Astrocyte (in vitro differentiated cells and primary cell): ENCODE measurements at regions not wholly inside any gene's neighbourhood (a gene's known extent, or its start where the extent isn't known, plus 50 kb on each side); places are given as distances from the start of the nearest gene placed in this dataset.

ENCODE experiments used
- DNase-seq: peaks from one replicate; pipeline ENCODE4 v3.0.0-alpha.2; 2010; ENCODE audit warnings: low read depth
- FAIRE-seq: peaks from 2 replicates; lab custom pipeline; 2011; peaks lifted over from hg19 to GRCh38; lab: Jason Lieb, UNC
- H2AFZ ChIP-seq: 2 replicates; pipeline ENCODE4 v1.6.0; 2012; ENCODE audit warnings: low read depth, low read length, inconsistent platforms
- H3K27ac ChIP-seq: 2 replicates; pipeline ENCODE4 v1.5.1; 2011; ENCODE audit warnings: low read depth, low read length, inconsistent platforms
- H3K27me3 ChIP-seq: 2 replicates; pipeline ENCODE4 v1.6.0; 2011; ENCODE audit warnings: low read length, inconsistent platforms; ENCODE audit not compliant: insufficient read depth
- H3K36me3 ChIP-seq: 2 replicates; pipeline ENCODE4 v1.5.1; 2011; ENCODE audit warnings: low read length, inconsistent platforms; ENCODE audit not compliant: insufficient read depth
- H3K4me1 ChIP-seq: 2 replicates; pipeline ENCODE4 v1.5.1; 2011; ENCODE audit warnings: low read length, inconsistent platforms; ENCODE audit not compliant: insufficient read depth
- H3K4me2 ChIP-seq: 2 replicates; pipeline ENCODE4 v1.6.0; 2012; ENCODE audit warnings: low read length, inconsistent platforms
- H3K4me3 ChIP-seq: 2 replicates; pipeline ENCODE4 v1.5.1; 2011; ENCODE audit warnings: low read depth, mild to moderate bottlenecking, low read length, inconsistent platforms; ENCODE audit not compliant: insufficient read depth
- H3K79me2 ChIP-seq: 2 replicates; pipeline ENCODE4 v1.6.0; 2012; ENCODE audit warnings: mild to moderate bottlenecking, low read length, inconsistent platforms; ENCODE audit not compliant: insufficient read depth
- H3K9ac ChIP-seq: 2 replicates; pipeline ENCODE4 v1.6.0; 2012; ENCODE audit warnings: mild to moderate bottlenecking, low read length, inconsistent platforms
- H3K9me3 ChIP-seq: 2 replicates; pipeline ENCODE4 v1.5.1; 2012; ENCODE audit warnings: low read depth, mild to moderate bottlenecking, low read length, inconsistent platforms; ENCODE audit not compliant: insufficient read depth
- H4K20me1 ChIP-seq: 2 replicates; pipeline ENCODE4 v1.6.0; 2012; ENCODE audit warnings: low read length, inconsistent platforms; ENCODE audit not compliant: insufficient read depth
- H3K27ac Mint-ChIP-seq: one replicate; pipeline ENCODE4 v1.8.0; 2021; ENCODE audit warnings: mild to moderate bottlenecking, mixed read lengths; ENCODE audit not compliant: unreplicated experiment
- H3K27me3 Mint-ChIP-seq: one replicate; pipeline ENCODE4 v1.8.0; 2021; ENCODE audit warnings: low read depth, mixed read lengths; ENCODE audit not compliant: unreplicated experiment
- H3K36me3 Mint-ChIP-seq: one replicate; pipeline ENCODE4 v1.8.0; 2021; ENCODE audit warnings: low read depth, mixed read lengths; ENCODE audit not compliant: unreplicated experiment
- H3K4me1 Mint-ChIP-seq: one replicate; pipeline ENCODE4 v1.8.0; 2021; ENCODE audit warnings: low read depth, mixed read lengths; ENCODE audit not compliant: unreplicated experiment
- H3K4me3 Mint-ChIP-seq: one replicate; pipeline ENCODE4 v1.8.0; 2021; ENCODE audit warnings: mild to moderate bottlenecking, moderate library complexity, mixed read lengths; ENCODE audit not compliant: unreplicated experiment
- H3K9me3 Mint-ChIP-seq: one replicate; pipeline ENCODE4 v1.8.0; 2021; ENCODE audit warnings: mild to moderate bottlenecking, mixed read lengths; ENCODE audit not compliant: unreplicated experiment
- CTCF ChIP-seq: IDR thresholded peaks from 2 replicates; pipeline ENCODE4 v1.5.1; 2011; ENCODE audit warnings: low read depth, mild to moderate bottlenecking, inconsistent platforms, low read length, moderate library complexity; ENCODE audit not compliant: insufficient read depth
- EZH2 ChIP-seq: IDR thresholded peaks from 2 replicates; pipeline ENCODE4 v1.6.1; 2012; ENCODE audit warnings: mild to moderate bottlenecking, low read length, inconsistent platforms; ENCODE audit not compliant: insufficient read depth

GRCh38 chr14:84575681-84576080 is 954.3 kb upstream of the FLRT2 start:
- Histone ChIP-seq H3K79me2 (no peaks in the 10 kb centered on the region), H3K4me3 (no peak overlapping the region), H3K4me2 (no peak overlapping the region), H3K4me1 (no peaks in the 10 kb centered on the region), H3K9me3 (no peaks in the 10 kb centered on the region), H4K20me1 (no peaks in the 10 kb centered on the region), H3K9ac (no peak overlapping the region), H3K27ac (no peak overlapping the region), H3K27me3 (no peaks in the 10 kb centered on the region), H2AFZ (no peak overlapping the region), H3K36me3 (no peaks in the 10 kb centered on the region)
- TF ChIP-seq EZH2: no peak
- TF ChIP-seq CTCF: no peak
- no peak for FAIRE-seq
- Mint-ChIP-seq H3K9me3 (no peaks in the 10 kb centered on the region), H3K27me3 (no peaks in the 10 kb centered on the region), H3K36me3 (no peaks in the 10 kb centered on the region), H3K27ac (no peak overlapping the region), H3K4me1 (no peaks in the 10 kb centered on the region), H3K4me3 (no peak overlapping the region)
- DNase-seq: no peak

- no peak for TF ChIP-seq EZH2
- no peak for TF ChIP-seq CTCF
- no peaks in the 10 kb centered on the region for H4K20me1 ChIP-seq
- no peaks in the 10 kb centered on the region for H3K4me1 ChIP-seq
- Mint-ChIP-seq H3K4me1 (no peaks in the 10 kb centered on the region), H3K4me3 (no peak overlapping the region), H3K36me3 (no peaks in the 10 kb centered on the region), H3K27ac (no peak overlapping the region), H3K9me3 (no peaks in the 10 kb centered on the region), H3K27me3 (no peaks in the 10 kb centered on the region)
- no peak overlapping the region for H3K9ac ChIP-seq
- no peak overlapping the region for H3K4me2 ChIP-seq
- H3K36me3 ChIP-seq: no peaks in the 10 kb centered on the region
- FAIRE-seq (no peak), DNase-seq (no peak)
- H3K4me3 ChIP-seq: no peak overlapping the region
- H3K27me3 ChIP-seq: no peaks in the 10 kb centered on the region
- no peak overlapping the region for H3K27ac ChIP-seq
- no peaks in the 10 kb centered on the region for H3K9me3 ChIP-seq
- no peaks in the 10 kb centered on the region for H3K79me2 ChIP-seq
- H2AFZ ChIP-seq: no peak overlapping the region
These were observed 950.7 kb upstream of the FLRT2 start for GRCh38 chr14:84579292-84579691.

- H3K9ac ChIP-seq: no peak overlapping the region
- FAIRE-seq: no peak
- H2AFZ ChIP-seq: no peak overlapping the region
- H3K36me3 Mint-ChIP-seq: no peaks in the 10 kb centered on the region
- H3K27ac ChIP-seq: no peak overlapping the region
- no peaks in the 10 kb centered on the region for H3K27me3 Mint-ChIP-seq
- H3K36me3 ChIP-seq: no peaks in the 10 kb centered on the region
- H3K79me2 ChIP-seq: no peaks in the 10 kb centered on the region
- no peak overlapping the region for H3K4me2 ChIP-seq
- no peaks in the 10 kb centered on the region for H3K4me1 Mint-ChIP-seq
- TF ChIP-seq EZH2 (no peak), CTCF (no peak)
- H3K9me3 ChIP-seq: no peaks in the 10 kb centered on the region
- H3K9me3 Mint-ChIP-seq: no peaks in the 10 kb centered on the region
- H3K27ac Mint-ChIP-seq: no peak overlapping the region
- no peaks in the 10 kb centered on the region for H3K27me3 ChIP-seq
- H4K20me1 ChIP-seq: no peaks in the 10 kb centered on the region
- no peaks in the 10 kb centered on the region for H3K4me1 ChIP-seq
- H3K4me3 ChIP-seq: no peak overlapping the region
- no peak for DNase-seq
- H3K4me3 Mint-ChIP-seq: no peak overlapping the region
These were observed 948.9 kb upstream of the FLRT2 start for GRCh38 chr14:84581041-84581440.
